ENCODE measurements at regions not wholly inside any gene's neighbourhood (a gene's known extent, or its start where the extent isn't known, plus 50 kb on each side); places are given as distances from the start of the nearest gene placed in this dataset.

GRCh38 chr17:14470417-14470816 lies 169.5 kb downstream of the HS3ST3B1 start:
- no peak for TF ChIP-seq CTCF (IDR thresholded peaks at IDR 0.05)
- no peak for TF ChIP-seq POLR2A (IDR thresholded peaks at IDR 0.05)

All from uterus (tissue), 2 donors.